ENCODE measurements at regions not wholly inside any gene's neighbourhood (a gene's known extent, or its start where the extent isn't known, plus 50 kb on each side); places are given as distances from the start of the nearest gene placed in this dataset.
A peak's percentile ranks its signal among the peaks of the same experiment; 100 is the strongest.

DNA sequence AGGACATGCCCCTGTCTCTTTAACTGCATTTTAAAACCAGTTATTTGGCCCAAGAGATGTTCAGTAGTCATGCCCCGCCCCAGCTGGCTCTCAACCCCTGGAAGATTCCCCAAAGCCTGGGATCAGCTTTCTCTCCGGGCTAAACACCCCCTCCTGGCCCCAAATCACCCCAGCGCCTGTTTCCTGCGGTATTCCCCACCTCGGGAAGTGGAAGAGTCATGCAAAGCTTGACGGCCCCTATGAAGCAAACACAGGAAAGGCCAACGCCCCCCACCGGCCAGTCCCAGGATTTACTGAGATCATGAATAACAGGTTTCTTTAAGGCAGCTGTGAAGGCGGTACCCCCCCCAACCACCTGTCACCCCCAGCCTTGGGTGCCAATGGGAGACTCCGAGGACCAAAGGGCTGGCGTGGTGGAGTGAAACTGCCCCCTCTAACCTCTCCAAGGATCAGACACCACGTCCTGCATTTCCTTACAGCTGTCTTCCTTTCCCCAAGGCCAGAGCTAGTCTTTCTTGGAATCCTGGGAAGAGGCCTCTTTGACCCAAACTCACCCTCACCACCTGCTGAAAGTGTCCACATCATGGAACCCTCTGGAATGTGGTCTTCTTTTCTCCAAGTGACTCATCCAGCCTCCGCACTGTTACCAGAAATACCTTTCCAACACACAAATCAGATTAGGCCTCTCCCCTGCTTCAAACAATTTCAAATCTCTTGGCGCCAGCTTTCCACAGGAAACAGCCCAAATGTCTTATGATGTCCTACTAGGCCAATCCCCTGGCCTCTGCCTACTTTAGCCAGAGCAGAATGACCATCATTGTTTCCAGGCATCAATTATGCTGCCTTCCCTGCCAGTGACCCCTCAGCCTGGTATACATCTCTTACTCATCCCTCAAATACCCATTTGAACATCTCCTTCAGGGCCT is 301.5 kb downstream of the ZEB1 start:
- Histone ChIP-seq H3K27me3 (ENCODE audit: insufficient read depth, low read length) (no peaks in the 10 kb centered on the region), H3K9ac (ENCODE audit: low read length) (no peak overlapping the region)
- TF ChIP-seq, protein P1, sequence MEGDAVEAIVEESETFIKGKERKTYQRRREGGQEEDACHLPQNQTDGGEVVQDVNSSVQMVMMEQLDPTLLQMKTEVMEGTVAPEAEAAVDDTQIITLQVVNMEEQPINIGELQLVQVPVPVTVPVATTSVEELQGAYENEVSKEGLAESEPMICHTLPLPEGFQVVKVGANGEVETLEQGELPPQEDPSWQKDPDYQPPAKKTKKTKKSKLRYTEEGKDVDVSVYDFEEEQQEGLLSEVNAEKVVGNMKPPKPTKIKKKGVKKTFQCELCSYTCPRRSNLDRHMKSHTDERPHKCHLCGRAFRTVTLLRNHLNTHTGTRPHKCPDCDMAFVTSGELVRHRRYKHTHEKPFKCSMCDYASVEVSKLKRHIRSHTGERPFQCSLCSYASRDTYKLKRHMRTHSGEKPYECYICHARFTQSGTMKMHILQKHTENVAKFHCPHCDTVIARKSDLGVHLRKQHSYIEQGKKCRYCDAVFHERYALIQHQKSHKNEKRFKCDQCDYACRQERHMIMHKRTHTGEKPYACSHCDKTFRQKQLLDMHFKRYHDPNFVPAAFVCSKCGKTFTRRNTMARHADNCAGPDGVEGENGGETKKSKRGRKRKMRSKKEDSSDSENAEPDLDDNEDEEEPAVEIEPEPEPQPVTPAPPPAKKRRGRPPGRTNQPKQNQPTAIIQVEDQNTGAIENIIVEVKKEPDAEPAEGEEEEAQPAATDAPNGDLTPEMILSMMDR (IDR thresholded peaks at IDR 0.05; ENCODE audit: insufficient read depth, low read depth, low read length), result no peak
- TF ChIP-seq EZH2 (IDR thresholded peaks at IDR 0.05; ENCODE audit: insufficient read depth, low read length), result no peak

DNA sequence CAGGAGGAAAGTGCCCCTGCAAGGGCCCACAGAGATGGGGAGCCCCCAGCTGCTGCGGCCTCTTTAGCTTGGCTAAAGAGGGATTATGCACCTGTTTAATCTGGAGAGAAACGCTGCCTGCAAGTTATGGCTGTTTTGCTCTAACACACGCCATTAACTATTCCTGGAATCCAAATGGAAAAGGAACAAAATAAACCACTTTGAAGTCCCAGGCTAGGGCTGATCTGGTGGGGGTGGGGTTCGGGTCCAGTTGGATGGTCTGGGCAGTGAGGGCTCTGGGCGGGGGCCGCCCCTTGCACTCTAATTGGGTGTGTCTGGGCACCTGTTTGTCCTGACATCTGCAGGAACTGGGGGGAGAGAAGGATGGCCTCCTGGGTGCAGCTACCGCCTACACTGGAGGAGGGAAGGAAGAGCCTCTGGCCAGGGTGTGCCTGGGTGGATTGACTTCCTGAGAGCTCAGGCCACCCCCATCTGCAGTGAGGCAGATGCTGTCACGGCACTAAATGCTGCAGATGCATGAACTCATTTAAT is 300.6 kb downstream of the ZEB1 start:
- no peak overlapping the region for H3K9ac ChIP-seq (ENCODE audit: low read length)
- Mint-ChIP-seq H3K36me3 (ENCODE audit: low read depth, unreplicated experiment) (no peaks in the 10 kb centered on the region), H3K4me1 (ENCODE audit: low read depth, unreplicated experiment) (peaks cover 15% of the 10 kb centered on the region), H3K4me3 (ENCODE audit: unreplicated experiment) (no peak overlapping the region), H3K9me3 (ENCODE audit: unreplicated experiment) (peaks cover 6% of the 10 kb centered on the region), H3K27ac (ENCODE audit: unreplicated experiment) (no peak overlapping the region), H3K27me3 (ENCODE audit: low read depth, unreplicated experiment) (peaks cover 2% of the 10 kb centered on the region)
- no peak for FAIRE-seq
- H3K9me3 ChIP-seq (ENCODE audit: insufficient read depth, low read depth, low read length), result no peaks in the 10 kb centered on the region
- no peaks in the 10 kb centered on the region for H3K36me3 ChIP-seq (ENCODE audit: insufficient read depth, low read length)
- H3K4me3 ChIP-seq (ENCODE audit: insufficient read depth, low read depth, low read length), result no peak overlapping the region
- no peak overlapping the region for H3K27ac ChIP-seq (ENCODE audit: low read depth, low read length)
- no peaks in the 10 kb centered on the region for H4K20me1 ChIP-seq (ENCODE audit: insufficient read depth, low read length)
- H3K27me3 ChIP-seq (ENCODE audit: insufficient read depth, low read length), result no peaks in the 10 kb centered on the region
- no peak for DNase-seq (ENCODE audit: low read depth)
- peaks cover 20% of the 10 kb centered on the region for H3K4me1 ChIP-seq (ENCODE audit: insufficient read depth, low read length)
- H3K4me2 ChIP-seq (ENCODE audit: low read length), result no peak overlapping the region
- no peaks in the 10 kb centered on the region for H3K79me2 ChIP-seq (ENCODE audit: insufficient read depth, low read length)
- no peak overlapping the region for H2AFZ ChIP-seq (ENCODE audit: low read depth, low read length)
- TF ChIP-seq, protein P1 (IDR thresholded peaks at IDR 0.05; ENCODE audit: insufficient read depth, low read depth, low read length), result no peak
- no peak for TF ChIP-seq EZH2 (IDR thresholded peaks at IDR 0.05; ENCODE audit: insufficient read depth, low read length)

More for the DNA sequence above, 301.5 kb downstream of the ZEB1 start:
- H2AFZ ChIP-seq (ENCODE audit: low read depth, low read length), result no peak overlapping the region
- no peaks in the 10 kb centered on the region for H3K36me3 ChIP-seq (ENCODE audit: insufficient read depth, low read length)
- DNase-seq (ENCODE audit: low read depth) (peak; percentile 91), FAIRE-seq (peak; percentile 43)
- H3K4me2 ChIP-seq (ENCODE audit: low read length), result peak overlapping the region; percentile 34
- no peak overlapping the region for H3K4me3 ChIP-seq (ENCODE audit: insufficient read depth, low read depth, low read length)
- Mint-ChIP-seq H3K36me3 (ENCODE audit: low read depth, unreplicated experiment) (no peaks in the 10 kb centered on the region), H3K27me3 (ENCODE audit: low read depth, unreplicated experiment) (peaks cover 2% of the 10 kb centered on the region), H3K4me3 (ENCODE audit: unreplicated experiment) (peak overlapping the region; percentile 9), H3K4me1 (ENCODE audit: low read depth, unreplicated experiment) (peaks cover 15% of the 10 kb centered on the region), H3K27ac (ENCODE audit: unreplicated experiment) (no peak overlapping the region), H3K9me3 (ENCODE audit: unreplicated experiment) (peaks cover 3% of the 10 kb centered on the region)
- H3K4me1 ChIP-seq (ENCODE audit: insufficient read depth, low read length), result peaks cover 20% of the 10 kb centered on the region
- H4K20me1 ChIP-seq (ENCODE audit: insufficient read depth, low read length), result no peaks in the 10 kb centered on the region
- H3K79me2 ChIP-seq (ENCODE audit: insufficient read depth, low read length), result no peaks in the 10 kb centered on the region
- H3K27ac ChIP-seq (ENCODE audit: low read depth, low read length), result no peak overlapping the region
- H3K9me3 ChIP-seq (ENCODE audit: insufficient read depth, low read depth, low read length), result no peaks in the 10 kb centered on the region

Data from astrocyte (in vitro differentiated cells and primary cell).